GM18498 (cell line): ENCODE measurements at regions not wholly inside any gene's neighbourhood (a gene's known extent, or its start where the extent isn't known, plus 50 kb on each side); places are given as distances from the start of the nearest gene placed in this dataset.
"Not testable (repeated sequence)": the region's sequence is repeated elsewhere in the genome, so short reads cannot be mapped to it uniquely, and the experiment has no call there.

ENCODE experiments used
- ATAC-seq: cut with Tn5 transposase; IDR thresholded peaks from one replicate; pipeline ENCODE4 v1.9.1; 2021; ENCODE audit warnings: mild to moderate bottlenecking, moderate library complexity; ENCODE audit not compliant: unreplicated experiment

- ATAC-seq, result no peak
Observed at GRCh38 chr3:69493157-69493556, 107.3 kb upstream of the FRMD4B start.

- no peak for ATAC-seq
Observed at GRCh38 chr3:69491975-69492374, 106.1 kb upstream of the FRMD4B start.

- ATAC-seq, result no peak
Observed at GRCh38 chr3:69490971-69491370, 105.1 kb upstream of the FRMD4B start.

GRCh38 chr3:69490235-69490634 is 104.3 kb upstream of the FRMD4B start:
- ATAC-seq, result no peak

- ATAC-seq, result no peak
Observed at GRCh38 chr3:69488026-69488425, 102.1 kb upstream of the FRMD4B start.

GRCh38 chr3:69485489-69485888 is 99.6 kb upstream of the FRMD4B start:
- ATAC-seq, result no peak

GRCh38 chr3:69484507-69485393 is 98.9 kb upstream of the FRMD4B start:
- no peak for ATAC-seq

- ATAC-seq, result no peak
Observed at GRCh38 chr3:69483449-69483848, 97.6 kb upstream of the FRMD4B start.

- not testable (repeated sequence) for ATAC-seq
Observed at GRCh38 chr3:69480986-69481385, 95.1 kb upstream of the FRMD4B start.

GRCh38 chr3:69474186-69474585 is 88.3 kb upstream of the FRMD4B start:
- ATAC-seq, result no peak

GRCh38 chr3:69472093-69472492 is 86.2 kb upstream of the FRMD4B start:
- ATAC-seq, result no peak

GRCh38 chr3:69463531-69463930 is 77.6 kb upstream of the FRMD4B start:
- ATAC-seq, result no peak

- ATAC-seq, result no peak
Observed at GRCh38 chr3:69462826-69463100, 76.9 kb upstream of the FRMD4B start.

GRCh38 chr3:69462022-69462825 is 76.3 kb upstream of the FRMD4B start:
- ATAC-seq, result no peak

GRCh38 chr3:69460034-69460433 is 74.1 kb upstream of the FRMD4B start:
- no peak for ATAC-seq

GRCh38 chr3:69458803-69459365 is 73.0 kb upstream of the FRMD4B start:
- no peak for ATAC-seq

GRCh38 chr3:69456631-69457030 is 70.7 kb upstream of the FRMD4B start:
- no peak for ATAC-seq

GRCh38 chr3:69454204-69454787 is 68.4 kb upstream of the FRMD4B start:
- no peak for ATAC-seq

- no peak for ATAC-seq
Observed at GRCh38 chr3:69452295-69452694, 66.4 kb upstream of the FRMD4B start.

- no peak for ATAC-seq
Observed at GRCh38 chr3:69451594-69451993, 65.7 kb upstream of the FRMD4B start.

- no peak for ATAC-seq
Observed at GRCh38 chr3:69448877-69449276, 63.0 kb upstream of the FRMD4B start.
